Omental fat pad (tissue), 3 donors: ENCODE measurements at regions not wholly inside any gene's neighbourhood (a gene's known extent, or its start where the extent isn't known, plus 50 kb on each side); places are given as distances from the start of the nearest gene placed in this dataset.

Experiments used
- ATAC-seq: fragments of 150-250 bp; one replicate; pipeline ENCODE4 v1.9.1; 2016; ENCODE audit warnings: mild to moderate bottlenecking, moderate library complexity; ENCODE audit not compliant: low FRiP score
- DNase-seq: peaks from one replicate; pipeline ENCODE4 v3.0.0-alpha.2; 2019; ENCODE audit warnings: low spot score
- CTCF ChIP-seq, 3 donors: fragments of 450-650 bp; IDR thresholded peaks; one replicate each; pipeline ENCODE4 v1.5.1; 2016 to 2017; ENCODE audit warnings: antibody characterized with exemption in 3 of 3, mild to moderate bottlenecking in 3 of 3, moderate library complexity in 2 of 3

- ATAC-seq (no peak), DNase-seq (no peak)
- no peak for TF ChIP-seq CTCF (IDR thresholded peaks at IDR 0.05)
Measured at GRCh38 chr13:40389081-40389641, 277.3 kb downstream of the FOXO1 start.

- TF ChIP-seq CTCF (IDR thresholded peaks at IDR 0.05), result no peak
- DNase-seq (no peak), ATAC-seq (no peak)
Measured at GRCh38 chr13:40390401-40390916, 276.0 kb downstream of the FOXO1 start.

GRCh38 chr13:40391788-40392187 is 274.7 kb downstream of the FOXO1 start:
- ATAC-seq, result no peak
- TF ChIP-seq CTCF (IDR thresholded peaks at IDR 0.05), result no peak

GRCh38 chr13:40394304-40394985 is 272.0 kb downstream of the FOXO1 start:
- DNase-seq (no peak), ATAC-seq (no peak)
- no peak for TF ChIP-seq CTCF (IDR thresholded peaks at IDR 0.05)

More at GRCh38 chr13:40391788-40392187, 274.7 kb downstream of the FOXO1 start:
- DNase-seq, result no peak

- ATAC-seq, result no peak
- no peak for TF ChIP-seq CTCF (IDR thresholded peaks at IDR 0.05)
- DNase-seq, result no peak
Measured at GRCh38 chr13:40398065-40398464, 268.4 kb downstream of the FOXO1 start.

GRCh38 chr13:40399756-40400155 is 266.7 kb downstream of the FOXO1 start:
- ATAC-seq, result no peak
- no peak for DNase-seq
- TF ChIP-seq CTCF (IDR thresholded peaks at IDR 0.05), result no peak
